HG02642 (cell line): ENCODE measurements at regions not wholly inside any gene's neighbourhood (a gene's known extent, or its start where the extent isn't known, plus 50 kb on each side); places are given as distances from the start of the nearest gene placed in this dataset.
A peak's percentile ranks its signal among the peaks of the same experiment; 100 is the strongest.
"Not testable (repeated sequence)": the region's sequence is repeated elsewhere in the genome, so short reads cannot be mapped to it uniquely, and the experiment has no call there.

Experiments
- ATAC-seq: cut with Tn5 transposase; IDR thresholded peaks from one replicate; pipeline ENCODE4 v1.9.1; 2021; ENCODE audit warnings: mild to moderate bottlenecking; ENCODE audit not compliant: unreplicated experiment, poor library complexity

DNA sequence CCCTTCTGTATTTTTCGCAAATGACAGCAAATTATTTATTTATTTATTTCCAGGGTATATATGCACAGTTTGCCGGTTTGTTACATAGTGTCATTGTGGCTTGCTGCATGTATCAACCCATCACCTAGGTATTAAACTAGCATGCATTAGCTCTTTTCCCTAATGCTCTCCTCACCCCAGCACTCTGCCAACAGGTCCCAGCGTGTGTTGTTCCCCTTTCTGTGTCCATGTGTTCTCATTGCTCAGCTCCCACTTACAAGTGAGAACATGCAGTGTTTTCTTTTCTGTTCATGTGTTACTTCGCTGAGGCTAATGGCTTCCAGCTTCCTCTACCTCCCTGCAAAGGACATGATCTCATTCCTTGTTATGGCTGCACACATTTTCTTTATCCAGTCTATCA is 592.3 kb downstream of the TRIB2 start:
- no peak for ATAC-seq

DNA sequence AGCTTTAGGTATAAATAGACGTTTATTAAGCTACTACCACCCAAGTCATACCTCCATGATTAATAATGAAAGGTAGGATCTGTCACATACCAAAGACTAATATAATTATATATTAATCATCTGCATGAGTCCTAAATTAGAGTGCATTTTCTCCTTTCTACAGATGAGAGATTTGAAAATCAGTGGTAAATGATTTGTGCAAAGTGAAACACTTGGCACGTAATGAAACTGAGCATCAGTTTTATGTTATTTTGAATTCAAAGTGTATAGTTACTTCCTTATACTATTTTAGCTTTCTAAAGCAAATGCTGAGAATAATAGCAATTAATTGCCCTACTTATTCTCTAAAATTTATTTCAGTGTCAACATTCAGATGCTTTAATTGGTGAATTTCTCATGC is 615.3 kb downstream of the TRIB2 start:
- ATAC-seq = no peak

DNA sequence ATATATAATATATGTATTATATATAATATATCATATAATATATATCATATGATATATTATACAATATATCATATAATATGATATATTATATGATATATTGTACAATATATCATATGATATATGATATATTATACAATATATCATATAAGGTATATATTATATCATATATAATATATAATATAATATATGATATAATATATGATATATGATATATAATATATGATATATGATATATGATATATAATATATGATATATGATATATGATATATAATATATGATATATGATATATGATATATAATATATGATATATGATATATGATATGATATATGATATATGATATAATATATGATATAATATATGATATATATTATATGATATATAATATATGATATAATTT is 617.3 kb downstream of the TRIB2 start:
- ATAC-seq = not testable (repeated sequence)

DNA sequence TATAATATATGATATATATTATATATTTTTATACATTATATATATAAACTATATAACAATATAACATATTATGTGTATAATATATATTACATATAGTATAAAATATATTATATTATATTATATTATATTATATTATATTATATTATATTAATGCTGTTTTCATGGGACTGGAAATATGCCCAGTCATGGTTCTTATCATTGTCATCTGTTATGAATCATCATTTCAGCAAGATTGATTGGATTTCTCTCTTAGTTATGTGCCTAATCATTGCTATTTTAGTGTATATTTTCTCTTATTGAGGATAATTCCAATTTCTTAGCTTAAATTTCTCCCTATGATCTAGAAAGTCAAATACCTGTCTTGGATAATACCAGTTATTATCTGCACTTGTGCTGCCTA is 617.8 kb downstream of the TRIB2 start:
- no peak for ATAC-seq

DNA sequence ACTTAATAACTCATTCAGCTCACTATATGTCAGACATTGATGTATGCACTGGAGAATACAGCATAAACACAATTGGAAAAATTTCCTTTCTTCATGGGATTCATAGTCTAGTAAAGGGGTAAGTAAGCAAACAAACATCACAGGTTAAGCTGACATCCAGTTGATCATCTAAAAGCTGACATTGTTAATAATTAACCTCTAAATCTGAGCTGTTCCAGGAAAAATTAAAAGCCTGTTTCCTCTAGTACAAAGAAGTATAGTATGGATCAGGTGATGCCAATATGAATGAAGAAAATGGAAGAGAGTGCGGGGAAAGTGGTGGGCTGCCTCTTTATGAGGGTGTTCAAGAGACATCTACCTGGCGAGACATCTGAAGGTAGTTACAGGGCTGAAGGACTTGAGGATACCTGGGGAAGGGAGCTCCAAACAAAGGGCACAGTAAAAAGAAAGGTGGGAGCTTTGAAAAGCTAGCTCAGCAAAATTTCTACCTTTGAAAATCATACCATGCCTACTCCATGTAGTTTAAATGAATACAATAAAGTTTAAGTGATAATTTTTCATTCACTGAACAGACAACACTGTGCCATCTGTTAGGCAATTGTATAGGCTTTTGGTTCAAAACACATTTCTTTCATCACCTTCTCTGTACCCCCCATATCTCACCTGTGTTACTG is 619.3 kb downstream of the TRIB2 start:
- no peak for ATAC-seq

DNA sequence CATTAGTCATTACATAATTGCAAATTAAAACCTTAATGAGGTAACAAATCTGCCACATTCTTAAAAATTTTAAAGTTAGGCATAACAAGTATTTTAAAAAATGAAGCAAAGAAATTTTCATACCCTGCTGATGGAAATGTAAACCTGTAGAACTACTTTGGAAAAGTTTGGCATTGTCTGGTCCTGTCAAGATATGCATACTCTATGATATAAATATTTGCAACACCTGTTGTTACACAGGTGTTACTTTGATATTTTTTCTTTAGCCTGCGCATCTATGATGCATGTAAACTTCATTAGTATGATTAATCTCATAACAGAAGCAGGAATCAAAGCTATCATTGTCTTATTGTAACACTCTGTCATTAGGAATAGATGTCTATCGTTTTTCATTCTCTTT is 634.3 kb downstream of the TRIB2 start:
- ATAC-seq = no peak

DNA sequence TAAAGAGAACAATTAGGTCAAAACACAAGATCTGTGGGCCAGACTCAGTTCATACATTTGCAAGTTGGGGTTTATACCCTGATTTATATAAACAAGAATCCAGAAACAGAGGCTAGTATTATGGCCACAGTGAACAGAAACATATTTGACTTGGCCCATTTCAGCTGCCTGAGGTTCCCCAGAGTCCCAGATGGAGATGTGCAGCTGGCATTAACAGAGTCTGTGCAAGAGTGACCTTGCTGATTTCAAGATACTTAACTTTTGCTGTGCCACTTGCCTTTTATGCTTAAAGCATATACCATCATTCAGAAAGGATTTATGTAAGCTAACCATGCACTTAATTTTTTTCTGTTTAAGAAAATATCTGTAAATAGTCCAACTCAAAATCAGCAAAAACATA is 636.3 kb downstream of the TRIB2 start:
- ATAC-seq = no peak

DNA sequence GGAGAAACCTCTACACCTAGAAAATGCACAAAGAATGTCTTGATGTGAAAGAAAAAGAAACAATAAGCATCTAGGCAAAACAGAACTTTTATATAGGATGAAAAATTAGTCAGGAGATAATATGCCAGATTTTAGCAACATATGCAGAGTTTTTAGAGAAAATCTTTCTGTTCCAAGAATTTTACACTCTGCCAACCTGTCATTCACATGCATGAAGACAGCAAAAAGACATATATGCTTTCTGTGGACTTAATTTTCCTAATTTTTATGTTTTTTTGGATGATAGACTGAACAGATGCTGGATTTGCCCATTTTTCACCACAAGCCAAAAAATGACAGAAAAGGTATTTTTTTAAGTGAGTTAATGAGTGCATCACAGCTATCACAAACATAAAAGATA is 637.3 kb downstream of the TRIB2 start:
- ATAC-seq = no peak

DNA sequence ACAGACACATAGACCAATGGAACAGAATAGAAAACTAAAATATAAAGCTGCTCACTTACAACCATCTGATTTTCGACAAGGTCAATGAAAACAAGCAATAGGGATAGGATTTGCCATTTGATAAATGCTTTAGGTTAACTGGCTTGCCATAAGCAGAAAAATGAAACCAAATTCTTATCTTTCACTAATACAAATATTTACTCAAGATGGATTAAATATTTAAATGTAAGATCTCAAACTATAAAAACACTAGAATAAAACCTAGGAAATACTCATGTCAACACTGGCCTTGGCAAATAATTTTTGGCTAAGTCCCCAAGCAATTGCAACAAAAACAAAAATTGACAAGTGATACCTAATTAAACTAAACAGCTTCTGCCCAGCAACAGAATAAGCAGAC is 665.2 kb downstream of the TRIB2 start:
- not testable (repeated sequence) for ATAC-seq

DNA sequence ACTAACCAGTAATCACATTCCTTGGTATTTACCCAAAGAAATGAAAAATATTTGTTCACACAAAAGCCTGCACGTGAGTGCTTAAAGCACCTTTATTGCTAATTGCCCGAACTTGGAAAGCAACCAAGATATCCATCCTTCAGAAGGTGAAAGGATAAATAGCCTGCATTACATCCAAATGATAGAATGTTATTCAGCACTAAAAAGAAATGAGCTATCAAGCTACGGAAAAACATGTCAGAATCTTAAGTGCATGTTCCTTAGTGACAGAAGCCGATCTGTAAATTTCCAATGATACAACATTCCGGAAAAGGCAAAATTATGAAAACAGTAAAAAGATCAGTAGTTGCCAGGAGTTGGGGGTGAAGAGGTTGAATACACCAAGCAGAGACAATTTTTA is 672.4 kb downstream of the TRIB2 start:
- ATAC-seq = not testable (repeated sequence)

DNA sequence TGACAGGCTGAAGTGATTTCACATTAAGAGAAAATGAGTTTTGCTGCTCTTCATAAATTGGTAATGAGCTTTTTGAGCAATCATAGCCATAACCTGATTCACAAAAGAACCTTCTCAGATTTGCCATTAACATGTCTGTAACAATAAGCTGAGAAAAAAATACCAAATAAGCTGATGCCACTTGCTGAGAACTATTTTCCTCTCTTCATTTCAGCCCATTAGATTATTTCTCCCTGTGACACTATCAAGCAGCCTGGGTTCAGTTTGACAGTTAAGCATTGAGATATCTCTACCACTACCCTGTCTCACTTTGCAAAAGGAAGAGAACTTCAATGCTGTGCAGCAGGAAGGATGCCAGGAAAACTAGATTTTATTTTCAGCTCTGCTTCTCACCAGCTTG is 673.9 kb downstream of the TRIB2 start:
- no peak for ATAC-seq

DNA sequence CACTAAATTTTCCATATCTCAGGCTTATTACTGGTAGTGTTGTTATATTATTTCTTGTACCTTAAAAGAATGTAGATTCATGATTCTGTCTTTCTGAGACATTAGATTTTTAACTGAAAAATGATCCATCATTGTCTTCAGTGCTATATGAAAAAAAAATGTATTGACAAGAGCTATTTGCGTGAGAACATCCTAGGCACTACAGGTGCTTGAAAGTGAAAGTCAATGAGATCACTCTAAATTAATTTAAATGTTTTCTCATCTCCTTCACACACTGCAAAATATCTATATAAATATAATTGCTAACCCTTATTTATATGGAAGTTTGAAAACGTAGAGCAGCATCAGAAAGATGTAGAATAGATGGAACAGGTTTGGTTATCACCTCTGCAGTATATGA is 684.6 kb downstream of the TRIB2 start:
- no peak for ATAC-seq

DNA sequence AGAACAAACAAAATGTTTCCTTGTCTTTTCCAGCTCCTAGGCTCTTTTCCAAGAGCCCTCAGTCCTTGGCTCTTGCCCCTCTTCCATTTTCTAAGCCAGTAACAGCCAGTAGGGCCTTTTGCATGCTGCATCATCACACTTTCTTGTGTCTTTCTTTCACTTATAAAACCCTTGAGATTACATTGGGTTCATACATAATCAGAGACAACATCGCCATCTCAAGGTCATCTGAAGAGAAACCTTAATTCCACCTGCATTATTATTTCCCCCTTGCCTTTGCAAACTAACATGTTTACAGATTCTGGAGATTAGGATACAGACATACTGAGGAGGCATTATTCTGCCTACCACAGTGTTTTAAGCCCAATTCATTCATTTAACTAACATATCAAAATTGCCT is 697.3 kb downstream of the TRIB2 start:
- no peak for ATAC-seq

DNA sequence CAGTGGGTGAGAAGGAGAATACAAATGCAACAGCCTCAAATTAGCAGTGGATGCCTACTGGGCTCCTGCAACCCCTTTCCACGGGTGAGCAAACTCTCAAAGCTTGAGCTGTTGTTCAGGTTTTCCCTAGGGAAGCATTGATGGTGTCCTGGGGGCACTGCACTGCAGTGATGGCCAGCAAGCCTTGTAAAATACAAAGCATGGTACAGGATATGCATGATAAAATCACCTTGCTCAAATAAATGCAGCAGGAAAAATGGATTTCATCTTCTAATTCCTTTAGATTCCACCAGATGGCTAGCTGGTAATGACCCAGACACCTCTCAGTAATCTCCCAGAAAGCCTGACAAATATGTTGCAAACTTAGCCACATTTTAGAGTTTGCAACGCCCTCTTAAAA is 698.2 kb downstream of the TRIB2 start:
- ATAC-seq = no peak

DNA sequence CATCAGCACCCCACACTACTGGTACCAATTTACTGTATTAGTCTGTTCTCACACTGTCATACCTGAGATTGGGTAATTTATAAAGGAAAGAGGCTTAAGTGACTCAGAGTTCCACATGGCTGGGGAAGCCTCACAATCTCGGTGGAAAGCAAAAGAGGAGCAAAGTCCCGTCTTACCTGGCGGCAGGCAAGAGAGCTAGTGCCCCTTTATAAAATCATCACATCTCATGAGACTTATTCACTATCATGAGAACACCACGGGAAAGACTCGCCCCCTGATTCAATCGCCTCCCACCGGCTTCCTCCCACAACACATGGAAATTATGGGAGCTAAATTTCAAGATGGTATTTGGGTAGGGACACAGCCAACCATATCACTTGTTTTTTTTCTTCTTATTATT is 717.2 kb downstream of the TRIB2 start:
- ATAC-seq = no peak

DNA sequence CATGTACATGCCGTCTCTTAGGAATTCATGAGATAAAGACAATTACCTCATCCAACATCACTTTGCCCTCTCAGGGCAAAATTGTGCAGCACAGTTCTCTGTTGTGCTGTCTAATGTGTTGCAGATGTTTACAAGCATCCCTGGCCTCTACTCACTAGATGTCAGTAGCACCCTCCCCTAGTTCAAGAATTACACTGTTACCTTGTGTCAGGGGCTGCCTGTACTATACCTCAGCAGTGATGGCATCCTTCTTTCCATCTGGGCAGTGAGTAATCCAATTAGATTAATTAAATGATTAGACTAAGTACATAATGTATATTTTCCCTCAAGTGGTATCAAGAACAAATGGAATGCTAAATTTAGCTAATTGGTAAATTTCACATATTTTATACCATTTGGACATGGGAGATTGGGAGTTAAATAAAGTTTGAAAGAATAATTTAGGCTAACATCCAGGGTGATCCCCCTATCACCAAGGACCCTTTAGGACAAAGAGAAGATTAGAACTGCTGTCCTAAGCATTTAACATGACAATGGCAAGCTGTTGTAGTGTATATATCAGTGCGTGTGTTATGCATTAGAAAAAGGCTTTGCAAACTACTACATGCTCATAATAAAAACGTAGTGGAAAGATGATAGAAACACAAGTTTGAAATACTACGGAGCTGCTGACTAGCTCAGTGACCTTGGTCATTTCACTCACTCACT is 727.0 kb downstream of the TRIB2 start:
- peak; percentile 54 for ATAC-seq

DNA sequence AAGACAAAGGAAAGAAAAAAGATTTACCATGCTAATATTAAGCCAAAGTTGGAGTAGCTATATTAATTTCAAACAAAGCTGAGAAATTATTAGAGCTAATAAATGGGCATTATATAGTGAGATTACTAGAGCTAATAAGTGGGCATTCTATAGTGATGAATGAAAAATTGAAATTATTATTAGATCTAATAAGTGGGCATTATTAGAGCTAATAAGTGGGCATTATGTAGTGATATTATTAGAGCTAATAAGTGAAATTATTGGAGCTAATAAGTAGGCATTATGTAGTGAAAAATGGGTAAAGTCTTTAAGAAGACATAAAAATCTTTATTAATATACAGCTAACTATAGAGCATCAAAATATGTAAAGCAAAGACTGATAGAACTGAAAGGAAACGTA is 745.7 kb downstream of the TRIB2 start:
- no peak for ATAC-seq

DNA sequence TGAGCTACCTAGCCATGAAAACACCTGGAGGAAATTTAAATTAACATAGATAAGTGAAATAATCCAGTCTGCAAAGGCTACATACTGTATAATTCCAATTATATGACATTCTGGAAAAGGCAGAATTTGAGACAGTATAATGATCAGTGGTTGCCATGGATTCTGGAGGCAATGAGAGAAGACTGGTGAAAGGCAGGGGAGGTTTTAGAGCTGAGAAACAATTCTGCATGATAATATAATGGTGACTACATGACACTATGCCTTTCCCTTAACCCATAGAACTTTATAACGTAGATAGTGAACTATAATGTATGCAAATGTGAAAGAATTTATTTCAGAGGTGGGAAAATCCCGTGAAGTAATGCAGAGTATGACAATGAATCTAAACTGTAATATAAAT is 749.3 kb downstream of the TRIB2 start:
- ATAC-seq = no peak

DNA sequence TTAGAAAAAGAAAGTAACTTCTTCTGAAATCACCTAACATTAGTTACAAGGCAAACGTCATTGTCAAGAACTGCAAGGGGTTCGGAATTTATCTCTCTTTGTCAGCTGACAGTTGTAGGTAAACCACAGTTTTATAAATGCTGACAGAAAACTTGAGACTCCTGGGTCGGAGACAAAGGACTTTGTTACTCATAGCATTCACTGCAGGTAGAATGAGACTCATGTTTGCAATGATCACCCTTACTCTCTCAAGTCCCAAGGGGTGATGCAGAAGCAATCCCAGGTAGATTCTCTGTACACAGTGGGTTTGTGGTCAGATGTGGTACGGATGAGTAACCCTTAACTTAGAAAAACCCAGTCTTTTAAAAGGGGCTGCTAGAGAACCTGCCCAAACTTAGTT is 757.8 kb downstream of the TRIB2 start:
- no peak for ATAC-seq

DNA sequence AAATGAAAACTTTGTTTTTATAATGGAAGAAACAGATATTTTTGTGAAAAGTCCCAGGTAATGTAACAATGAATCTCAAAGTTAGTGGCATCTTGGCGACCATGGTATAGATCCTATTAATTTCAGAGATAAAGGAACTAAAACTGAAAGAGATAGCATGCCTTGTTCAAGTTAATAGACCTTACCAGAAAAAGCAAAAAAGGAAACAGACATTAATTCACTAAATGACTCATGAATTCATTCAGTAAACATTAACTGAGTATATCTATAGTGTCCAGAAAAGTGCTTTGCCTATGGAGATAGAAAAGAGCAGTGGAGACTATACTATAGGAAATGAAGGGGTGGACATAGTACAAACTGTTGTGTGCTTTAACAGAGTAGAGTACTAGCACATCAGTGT is 763.3 kb downstream of the TRIB2 start:
- peak; percentile 83 for ATAC-seq

DNA sequence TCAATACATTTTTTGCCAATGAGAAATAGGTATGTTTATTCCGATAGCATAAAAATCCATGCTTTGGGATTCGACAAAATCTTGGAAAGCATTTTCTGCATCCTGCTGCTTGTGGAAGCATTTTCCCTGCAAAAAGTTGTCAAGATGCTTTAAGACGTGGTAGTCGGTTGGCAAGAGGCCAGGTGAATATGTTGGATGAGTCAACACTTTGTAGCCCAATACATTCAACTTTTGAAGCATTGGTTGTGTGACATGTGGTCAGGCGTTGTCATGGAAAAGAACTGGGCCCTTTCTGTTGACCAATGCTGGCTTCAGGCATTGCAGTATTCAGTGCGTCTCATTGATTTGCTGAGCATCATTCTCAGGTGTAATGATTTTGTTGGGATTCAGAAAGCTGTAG is 764.5 kb downstream of the TRIB2 start:
- ATAC-seq = no peak

DNA sequence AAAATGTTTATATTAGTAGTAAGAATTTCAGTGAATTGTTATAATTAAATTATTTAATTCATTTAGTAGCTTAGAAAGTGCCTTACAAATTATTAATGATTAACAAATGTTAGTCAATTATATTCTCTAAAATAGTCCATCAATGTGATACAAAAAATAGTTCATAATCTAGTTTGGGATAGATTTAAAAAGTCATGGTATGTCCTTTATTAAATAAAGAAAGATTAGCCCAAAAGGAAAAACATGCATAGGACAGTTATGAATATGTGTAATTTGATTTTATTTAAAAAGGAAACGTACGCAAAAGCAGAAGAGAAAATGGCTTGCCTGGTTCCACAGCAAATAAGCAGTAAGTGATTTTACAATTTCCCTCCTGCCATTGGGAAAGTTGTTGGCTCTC is 768.5 kb downstream of the TRIB2 start:
- no peak for ATAC-seq
